H9 (cell line): ENCODE measurements at regions not wholly inside any gene's neighbourhood (a gene's known extent, or its start where the extent isn't known, plus 50 kb on each side); places are given as distances from the start of the nearest gene placed in this dataset.
"Not testable (repeated sequence)": the region's sequence is repeated elsewhere in the genome, so short reads cannot be mapped to it uniquely, and the experiment has no call there.

Experiments used
- DNase-seq: peaks from one replicate; pipeline ENCODE4 v3.0.0-alpha.2; 2017
- H2AFZ ChIP-seq: one replicate; pipeline ENCODE4 v1.6.1; 2013; ENCODE audit warnings: mild to moderate bottlenecking, low read length, control low read depth, moderate library complexity
- H2AK5ac ChIP-seq: 2 replicates; pipeline ENCODE4 v1.6.1; 2013; ENCODE audit warnings: low read length, control low read depth, mixed read lengths; ENCODE audit not compliant: insufficient read length
- H2BK120ac ChIP-seq: one replicate; pipeline ENCODE4 v1.6.1; 2013; ENCODE audit warnings: low read depth, mild to moderate bottlenecking, low read length, control low read depth, inconsistent platforms; ENCODE audit not compliant: poor library complexity, severe bottlenecking
- H2BK12ac ChIP-seq: 2 replicates; pipeline ENCODE4 v1.6.1; 2013; ENCODE audit warnings: low read length, control low read depth, mixed read lengths, low read depth; ENCODE audit not compliant: insufficient read length
- H2BK15ac ChIP-seq: 2 replicates; pipeline ENCODE4 v1.6.1; 2013; ENCODE audit warnings: low read depth, low read length, control low read depth
- H2BK20ac ChIP-seq: one replicate; pipeline ENCODE4 v1.6.1; 2013; ENCODE audit warnings: low read depth, mild to moderate bottlenecking, low read length, control low read depth, inconsistent platforms; ENCODE audit not compliant: poor library complexity, severe bottlenecking
- H2BK5ac ChIP-seq: 2 replicates; pipeline ENCODE4 v1.6.1; 2013; ENCODE audit warnings: low read length, control low read depth, mixed read lengths; ENCODE audit not compliant: insufficient read length
- H3K14ac ChIP-seq: 2 replicates; pipeline ENCODE4 v1.6.1; 2013; ENCODE audit warnings: low read length, control low read depth; ENCODE audit not compliant: insufficient read depth
- H3K18ac ChIP-seq: 2 replicates; pipeline ENCODE4 v1.6.1; 2013; ENCODE audit warnings: low read depth, mild to moderate bottlenecking, mixed read lengths, low read length, control low read depth; ENCODE audit not compliant: insufficient read length
- H3K23ac ChIP-seq: 2 replicates; pipeline ENCODE4 v1.6.1; 2013; ENCODE audit warnings: low read length, control low read depth, mixed read lengths, low read depth; ENCODE audit not compliant: insufficient read length
- H3K23me2 ChIP-seq: 2 replicates; pipeline ENCODE4 v1.6.1; 2013; ENCODE audit warnings: low read depth, mild to moderate bottlenecking, mixed read lengths, low read length, control low read depth; ENCODE audit not compliant: insufficient read length, poor library complexity, severe bottlenecking
- H3K27ac ChIP-seq: 2 replicates; pipeline ENCODE4 v1.5.1; 2013; ENCODE audit warnings: low read length, control low read depth, mixed read lengths, low read depth; ENCODE audit not compliant: insufficient read length
- H3K27me3 ChIP-seq: 2 replicates; pipeline ENCODE4 v1.6.1; 2013; ENCODE audit warnings: low read length, control low read depth, inconsistent platforms; ENCODE audit not compliant: insufficient read depth
- H3K4ac ChIP-seq: 2 replicates; pipeline ENCODE4 v1.6.1; 2013; ENCODE audit warnings: low read depth, mild to moderate bottlenecking, control low read depth, inconsistent platforms, low read length, moderate library complexity
- H3K4me1 ChIP-seq: 2 replicates; pipeline ENCODE4 v1.6.1; 2013; ENCODE audit warnings: low read length, control low read depth, inconsistent platforms; ENCODE audit not compliant: insufficient read depth
- H3K4me2 ChIP-seq: 2 replicates; pipeline ENCODE4 v1.6.1; 2013; ENCODE audit warnings: low read length, control low read depth, mixed read lengths; ENCODE audit not compliant: insufficient read length, insufficient read depth
- H3K56ac ChIP-seq: 2 replicates; pipeline ENCODE4 v1.6.1; 2013; ENCODE audit warnings: low read depth, mild to moderate bottlenecking, mixed read lengths, low read length, control low read depth; ENCODE audit not compliant: insufficient read length
- H3K79me1 ChIP-seq: 2 replicates; pipeline ENCODE4 v1.6.1; 2013; ENCODE audit warnings: low read depth, mild to moderate bottlenecking, moderate library complexity, low read length, control low read depth, inconsistent platforms; ENCODE audit not compliant: insufficient read depth, poor library complexity, severe bottlenecking
- H3K79me2 ChIP-seq: 2 replicates; pipeline ENCODE4 v1.6.1; 2013; ENCODE audit warnings: low read length, control low read depth, inconsistent platforms; ENCODE audit not compliant: insufficient read depth
- H3K9ac ChIP-seq: 2 replicates; pipeline ENCODE4 v1.6.1; 2013; ENCODE audit warnings: low read length, control low read depth, mixed read lengths; ENCODE audit not compliant: insufficient read length; ENCODE audit errors: extremely low read depth
- H3K9me3 ChIP-seq: one replicate; pipeline ENCODE4 v1.6.1; 2013; ENCODE audit warnings: low read depth, low read length, inconsistent platforms; ENCODE audit not compliant: control insufficient read depth
- H3T11ph ChIP-seq: one replicate; pipeline ENCODE4 v1.6.1; 2013; ENCODE audit warnings: mild to moderate bottlenecking, low read length, control low read depth, inconsistent platforms
- H4K20me1 ChIP-seq: one replicate; pipeline ENCODE4 v1.6.1; 2013; ENCODE audit not compliant: control insufficient read depth, insufficient read length, insufficient read depth
- H4K5ac ChIP-seq: 2 replicates; pipeline ENCODE4 v1.6.1; 2013; ENCODE audit warnings: low read depth, mild to moderate bottlenecking, mixed read lengths, low read length, control low read depth; ENCODE audit not compliant: insufficient read length
- H4K8ac ChIP-seq: replicated peaks from 2 replicates; pipeline ENCODE4 v1.6.1; 2013; ENCODE audit warnings: low read length, control low read depth, mixed read lengths, low read depth; ENCODE audit not compliant: insufficient read length
- H4K91ac ChIP-seq: 2 replicates; pipeline ENCODE4 v1.6.1; 2013; ENCODE audit warnings: low read depth, mild to moderate bottlenecking, moderate library complexity, mixed read lengths, low read length, control low read depth; ENCODE audit not compliant: insufficient read length
- H3K27ac Mint-ChIP-seq, 3 experiments: 2 replicates in 2 of 3; 3 replicates in 1 of 3; pipeline ENCODE4 v1.8.0; 2020 to 2021; ENCODE audit warnings: mixed read lengths in 3 of 3, mild to moderate bottlenecking in 1 of 3, moderate library complexity in 1 of 3
- H3K27me3 Mint-ChIP-seq: 2 replicates; pipeline ENCODE4 v1.8.0; 2021; ENCODE audit warnings: low read depth, mild to moderate bottlenecking, moderate library complexity, mixed read lengths
- H3K36me3 Mint-ChIP-seq, 3 experiments: 2 replicates in 2 of 3; 3 replicates in 1 of 3; pipeline ENCODE4 v1.8.0; 2020 to 2021; ENCODE audit warnings: low read depth in 3 of 3, mixed read lengths in 3 of 3; ENCODE audit not compliant: insufficient read depth in 1 of 3
- H3K4me1 Mint-ChIP-seq, 2 experiments: 2 replicates each; pipeline ENCODE4 v1.8.0; 2020; ENCODE audit warnings: mixed read lengths in 2 of 2
- H3K4me3 Mint-ChIP-seq, 2 experiments: 2 replicates in 1 of 2; 3 replicates in 1 of 2; pipeline ENCODE4 v1.8.0; 2020 to 2021; ENCODE audit warnings: mild to moderate bottlenecking in 2 of 2, mixed read lengths in 2 of 2, moderate library complexity in 1 of 2
- H3K9me3 Mint-ChIP-seq, 2 experiments: 2 replicates in 1 of 2; 3 replicates in 1 of 2; pipeline ENCODE4 v1.8.0; 2020; ENCODE audit warnings: mild to moderate bottlenecking in 2 of 2, mixed read lengths in 2 of 2, moderate library complexity in 1 of 2
- WGBS: extraction: QIAGEN DNeasy Blood & Tissue Kit; methylation state at CpG from one replicate; pipeline ENCODE4 v1.1.7; 2013; ENCODE audit warnings: missing lambda C conversion rate, low lambda C conversion rate, mixed read lengths; ENCODE audit not compliant: insufficient read length; ENCODE audit errors: extremely low coverage; 5-methylcytosine and 5-hydroxymethylcytosine counted together
- TF ChIP-seq, protein P1 (sequence below): fragments of 200-600 bp; sonication (generic); conservative IDR thresholded peaks from 3 replicates; pipeline ENCODE4 v1.8.0; 2021; ENCODE audit warnings: antibody characterized with exemption, mild to moderate bottlenecking

DNA sequence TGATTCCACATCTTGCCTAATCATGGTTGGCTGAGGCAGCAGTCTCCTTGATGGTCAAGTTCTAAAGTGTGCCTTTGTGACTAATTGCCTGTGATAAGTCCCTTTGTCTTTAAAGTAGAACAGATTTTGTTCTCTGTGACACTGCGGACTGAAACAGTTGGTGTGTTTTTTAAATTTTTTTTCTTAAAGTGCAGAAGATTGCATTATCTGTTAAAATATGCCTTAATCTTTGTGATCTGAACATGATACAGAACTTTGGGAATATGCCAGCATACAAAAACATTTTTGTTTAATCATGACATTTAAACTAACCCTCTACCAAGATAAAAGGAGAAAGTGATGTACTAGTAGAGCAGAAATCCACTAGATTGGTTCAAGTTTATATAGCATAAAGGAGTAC lies 1260.6 kb upstream of the ADGRL2 start:
- no peak overlapping the region for H3K23ac ChIP-seq
- WGBS, result no CpG with 5 or more reads among the region's 1 CpG

GRCh38 chr1:80539298-80539697 lies 1261.4 kb upstream of the ADGRL2 start:
- not testable (repeated sequence) for DNase-seq, H4K20me1 ChIP-seq, H2BK12ac ChIP-seq, H2BK15ac ChIP-seq, H3K14ac ChIP-seq, H3K23ac ChIP-seq, H3K4me2 ChIP-seq, H3K27me3 Mint-ChIP-seq, H3K27ac ChIP-seq, H3K27me3 ChIP-seq, H3K4me1 ChIP-seq, H3K36me3 Mint-ChIP-seq, H3K79me1 ChIP-seq, H2AK5ac ChIP-seq, H2AFZ ChIP-seq, H3K9ac ChIP-seq, H2BK5ac ChIP-seq, H2BK20ac ChIP-seq, H4K8ac ChIP-seq, H3K18ac ChIP-seq, H3K9me3 Mint-ChIP-seq, H3K79me2 ChIP-seq, H3K23me2 ChIP-seq, H3K9me3 ChIP-seq, H4K5ac ChIP-seq, H3K56ac ChIP-seq, H3T11ph ChIP-seq, H2BK120ac ChIP-seq, H3K4me3 Mint-ChIP-seq, H3K27ac Mint-ChIP-seq, H4K91ac ChIP-seq, H3K4ac ChIP-seq
- peaks cover 31 to 34% of the 10 kb centered on the region in 2 experiments for H3K4me1 Mint-ChIP-seq
- no CpG with 5 or more reads among the region's 8 CpGs for WGBS

More for the DNA sequence above, 1260.6 kb upstream of the ADGRL2 start:
- H2BK15ac ChIP-seq, result no peak overlapping the region
- H4K5ac ChIP-seq, result no peak overlapping the region
- H3K27me3 ChIP-seq, result no peaks in the 10 kb centered on the region
- H4K20me1 ChIP-seq, result no peaks in the 10 kb centered on the region
- Mint-ChIP-seq H3K9me3 (no peaks in the 10 kb centered on the region), H3K36me3 (no peaks in the 10 kb centered on the region), H3K4me3 (no peak overlapping the region), H3K27ac (no peak overlapping the region), H3K27me3 (no peaks in the 10 kb centered on the region), H3K4me1 (peaks cover 22 to 26% of the 10 kb centered on the region in 2 experiments)
- no peak overlapping the region for H3K56ac ChIP-seq
- no peak overlapping the region for H3K27ac ChIP-seq
- H3K4me1 ChIP-seq, result no peaks in the 10 kb centered on the region
- no peak overlapping the region for H4K91ac ChIP-seq
- TF ChIP-seq, protein P1, sequence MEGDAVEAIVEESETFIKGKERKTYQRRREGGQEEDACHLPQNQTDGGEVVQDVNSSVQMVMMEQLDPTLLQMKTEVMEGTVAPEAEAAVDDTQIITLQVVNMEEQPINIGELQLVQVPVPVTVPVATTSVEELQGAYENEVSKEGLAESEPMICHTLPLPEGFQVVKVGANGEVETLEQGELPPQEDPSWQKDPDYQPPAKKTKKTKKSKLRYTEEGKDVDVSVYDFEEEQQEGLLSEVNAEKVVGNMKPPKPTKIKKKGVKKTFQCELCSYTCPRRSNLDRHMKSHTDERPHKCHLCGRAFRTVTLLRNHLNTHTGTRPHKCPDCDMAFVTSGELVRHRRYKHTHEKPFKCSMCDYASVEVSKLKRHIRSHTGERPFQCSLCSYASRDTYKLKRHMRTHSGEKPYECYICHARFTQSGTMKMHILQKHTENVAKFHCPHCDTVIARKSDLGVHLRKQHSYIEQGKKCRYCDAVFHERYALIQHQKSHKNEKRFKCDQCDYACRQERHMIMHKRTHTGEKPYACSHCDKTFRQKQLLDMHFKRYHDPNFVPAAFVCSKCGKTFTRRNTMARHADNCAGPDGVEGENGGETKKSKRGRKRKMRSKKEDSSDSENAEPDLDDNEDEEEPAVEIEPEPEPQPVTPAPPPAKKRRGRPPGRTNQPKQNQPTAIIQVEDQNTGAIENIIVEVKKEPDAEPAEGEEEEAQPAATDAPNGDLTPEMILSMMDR, result no peak
- H2AFZ ChIP-seq, result no peak overlapping the region
- no peak overlapping the region for H4K8ac ChIP-seq
- no peak overlapping the region for H2BK120ac ChIP-seq
- no peak overlapping the region for H3K4ac ChIP-seq
- no peak for DNase-seq
- H2BK20ac ChIP-seq, result no peak overlapping the region
- no peak overlapping the region for H3K18ac ChIP-seq
- no peak overlapping the region for H3K14ac ChIP-seq
- H3K23me2 ChIP-seq, result no peaks in the 10 kb centered on the region
- H3K4me2 ChIP-seq, result no peak overlapping the region
- H2AK5ac ChIP-seq, result no peak overlapping the region
- H2BK12ac ChIP-seq, result no peak overlapping the region
- no peaks in the 10 kb centered on the region for H3K9me3 ChIP-seq
- H3K79me2 ChIP-seq, result no peaks in the 10 kb centered on the region
- no peaks in the 10 kb centered on the region for H3K79me1 ChIP-seq
- no peak overlapping the region for H3T11ph ChIP-seq
- H3K9ac ChIP-seq, result no peak overlapping the region
- H2BK5ac ChIP-seq, result no peak overlapping the region
